Ovary (tissue), 7 donors: ENCODE measurements at regions not wholly inside any gene's neighbourhood (a gene's known extent, or its start where the extent isn't known, plus 50 kb on each side); places are given as distances from the start of the nearest gene placed in this dataset.

Source experiments
- DNase-seq, 5 donors: peaks; one replicate each; pipeline ENCODE4 v3.0.0-alpha.2; 2019 to 2020
- H3K27ac ChIP-seq, 2 donors: fragments of 200-600 bp; one replicate each; pipeline versions ENCODE4 v1.5.1 to v1.8.0; 2019 to 2022
- H3K27me3 ChIP-seq: fragments of 200-600 bp; one replicate; pipeline ENCODE4 v1.8.0; 2022
- H3K36me3 ChIP-seq: fragments of 200-600 bp; sonication (generic); one replicate; pipeline ENCODE4 v1.5.1; 2019
- H3K4me1 ChIP-seq: one replicate; pipeline ENCODE4 v1.8.1; 2013; ENCODE audit warnings: mild to moderate bottlenecking, moderate library complexity; ENCODE audit not compliant: insufficient read depth
- H3K4me3 ChIP-seq: fragments of 200-600 bp; sonication (generic); one replicate; pipeline ENCODE4 v1.5.1; 2017
- H3K9me3 ChIP-seq, 2 donors: fragments of 200-600 bp in 1 of 2; sonication (generic) in 1 of 2; one replicate each; pipeline versions ENCODE4 v1.5.1 to v1.8.1; 2013 to 2019; ENCODE audit warnings: mild to moderate bottlenecking in 1 of 2, moderate library complexity in 1 of 2
- CTCF ChIP-seq, 3 donors: fragments of 450-650 bp in 2 of 3; fragments of 200-600 bp in 1 of 3; IDR thresholded peaks; one replicate each; pipeline versions ENCODE4 v1.5.1 to v1.8.0; 2016 to 2022; ENCODE audit warnings: antibody characterized with exemption in 3 of 3, mild to moderate bottlenecking in 1 of 3
- EP300 ChIP-seq: sonication (generic); formaldehyde crosslinking; IDR thresholded peaks from one replicate; pipeline ENCODE4 v1.6.1; 2017; ENCODE audit warnings: antibody characterized with exemption
- POLR2A ChIP-seq: fragments of 450-650 bp; IDR thresholded peaks from one replicate; pipeline ENCODE4 v1.6.1; 2017; ENCODE audit warnings: antibody characterized with exemption, mild to moderate bottlenecking, moderate library complexity
- WGBS, 3 donors: extraction: QIAGEN DNeasy Blood & Tissue Kit in 1 of 3; methylation state at CpG; one replicate each; pipeline versions ENCODE4 v1.1.5 to v1.1.7; 2013 to 2017; 5-methylcytosine and 5-hydroxymethylcytosine counted together
- intact Hi-C, 4 donors: fragments of 100-400 bp; cut with DNase I; formaldehyde crosslinking; loops; one replicate each; pipeline versions ENCODE4 v1.11.0 to v1.15.1; 2022 to 2023
- donor health status: DM: no; HTN: no; CAD: no; lungs with moderate emphysema.
- donor health status: DM: no; HTN: no; CAD: no.
- donor health status: Bipolar disorder and iron deficiency.
- donor health status: DM: no; HTN: no; CAD: no.
- donor health status: DM: yes; HTN: yes; CAD: no.

- H3K9me3 ChIP-seq, result no peaks in the 10 kb centered on the region
- TF ChIP-seq EP300 (no peak), POLR2A (no peak), CTCF (IDR thresholded peaks at IDR 0.05) (no peak)
- no peaks in the 10 kb centered on the region for H3K36me3 ChIP-seq
- no peaks in the 10 kb centered on the region for H3K27me3 ChIP-seq
- no peak for DNase-seq
- no peak overlapping the region for H3K4me3 ChIP-seq
- H3K27ac ChIP-seq, result no peak overlapping the region
- intact Hi-C loops, result no loop called here
- H3K4me1 ChIP-seq, result no peaks in the 10 kb centered on the region
- WGBS, 3 donors, result 39 to 47% (median 45%) methylated on average over 2 of the region's 2 CpGs
Measured at GRCh38 chr1:79373481-79374125, 367.1 kb upstream of the ADGRL4 start.

- 83 to 87% (median 87%) methylated on average over 1 of the region's 1 CpG for WGBS, 3 donors
- TF ChIP-seq POLR2A (no peak), EP300 (no peak), CTCF (IDR thresholded peaks at IDR 0.05) (no peak)
Measured at GRCh38 chr1:79371802-79372201, 365.3 kb upstream of the ADGRL4 start.

GRCh38 chr1:79369091-79369490 is 362.6 kb upstream of the ADGRL4 start:
- intact Hi-C loops, result no loop called here
- Histone ChIP-seq H3K4me3 (no peak overlapping the region), H3K4me1 (no peaks in the 10 kb centered on the region), H3K36me3 (no peaks in the 10 kb centered on the region), H3K27me3 (no peaks in the 10 kb centered on the region), H3K27ac (no peak overlapping the region), H3K9me3 (no peaks in the 10 kb centered on the region)
- no peak for DNase-seq
- whole genome bisulfite sequencing, 3 donors, result 73 to 88% (median 83%) methylated on average over 3 of the region's 3 CpGs
- TF ChIP-seq CTCF (IDR thresholded peaks at IDR 0.05) (no peak), POLR2A (no peak), EP300 (no peak)

More at GRCh38 chr1:79371802-79372201, 365.3 kb upstream of the ADGRL4 start:
- Histone ChIP-seq H3K27ac (no peak overlapping the region), H3K4me1 (no peaks in the 10 kb centered on the region), H3K36me3 (no peaks in the 10 kb centered on the region), H3K27me3 (no peaks in the 10 kb centered on the region), H3K4me3 (no peak overlapping the region), H3K9me3 (no peaks in the 10 kb centered on the region)
- intact Hi-C loops, result no loop called here
- DNase-seq, result no peak

GRCh38 chr1:79364896-79365295 is 358.4 kb upstream of the ADGRL4 start:
- H3K27me3 ChIP-seq, result no peaks in the 10 kb centered on the region
- no peak for DNase-seq
- 68 to 72% (median 71%) methylated on average over 1 of the region's 1 CpG for WGBS, 3 donors
- H3K4me1 ChIP-seq, result no peaks in the 10 kb centered on the region
- intact Hi-C loops, result no loop called here
- no peak overlapping the region for H3K4me3 ChIP-seq
- no peak for TF ChIP-seq POLR2A
- TF ChIP-seq CTCF (IDR thresholded peaks at IDR 0.05), result no peak
- TF ChIP-seq EP300, result no peak
- H3K9me3 ChIP-seq, result no peaks in the 10 kb centered on the region
- no peaks in the 10 kb centered on the region for H3K36me3 ChIP-seq
- H3K27ac ChIP-seq, result no peak overlapping the region
